SK-N-SH (cell line): ENCODE measurements at regions not wholly inside any gene's neighbourhood (a gene's known extent, or its start where the extent isn't known, plus 50 kb on each side); places are given as distances from the start of the nearest gene placed in this dataset.
"Not testable (repeated sequence)": the region's sequence is repeated elsewhere in the genome, so short reads cannot be mapped to it uniquely, and the experiment has no call there.

Experiments used
- CTCF ChIA-PET: fragments of 300-600, 350-600 bp; formaldehyde crosslinking; extraction: SDS; loops from one replicate; lab custom pipeline; 2021; lab: Yijun Ruan, JAX
- POLR2A ChIA-PET: fragments of 350-600 bp; sonication (Branson Sonifier 250); formaldehyde crosslinking; extraction: SDS; loops from one replicate; lab custom pipeline; 2020; ENCODE audit warnings: antibody characterized with exemption, inconsistent platforms; lab: Yijun Ruan, JAX
- DNase-seq: peaks from one replicate; pipeline ENCODE4 v3.0.0; 2012
- H2AFZ ChIP-seq: fragments of 200-600 bp; sonication (generic); 2 replicates; pipeline ENCODE4 v1.8.1; 2016; ENCODE audit warnings: antibody characterized with exemption, mild to moderate bottlenecking, low read depth
- H3F3A ChIP-seq: fragments of 200-600 bp; sonication (generic); replicated peaks from 2 replicates; pipeline ENCODE3; 2016; ENCODE audit warnings: antibody characterized with exemption, mild to moderate bottlenecking; ENCODE audit not compliant: insufficient read depth
- H3K27ac ChIP-seq, 2 experiments: fragments of 200-500 bp in 1 of 2; fragments of 200-600 bp in 1 of 2; sonication (Bioruptor generic) in 1 of 2; sonication (generic), shearing (Covaris generic) in 1 of 2; 2 replicates each; pipeline versions ENCODE4 v1.5.1 to v1.6.1; 2014 to 2016; ENCODE audit warnings: low read depth in 2 of 2, inconsistent platforms in 1 of 2, low read length in 1 of 2, mild to moderate bottlenecking in 1 of 2, mixed read lengths in 1 of 2
- H3K27me3 ChIP-seq: fragments of 200-600 bp; sonication (generic), shearing (Covaris generic); 2 replicates; pipeline ENCODE4 v1.6.1; 2016; ENCODE audit warnings: mixed run types; ENCODE audit not compliant: insufficient read depth
- H3K36me3 ChIP-seq, 2 experiments: fragments of 200-500 bp in 1 of 2; fragments of 200-600 bp in 1 of 2; sonication (Bioruptor generic) in 1 of 2; sonication (generic) in 1 of 2; replicated peaks in 1 of 2; 2 replicates each; pipeline versions ENCODE3 to v1.5.1; 2014 to 2016; ENCODE audit warnings: low read length in 1 of 2, mild to moderate bottlenecking in 1 of 2; ENCODE audit not compliant: insufficient read depth in 2 of 2, control insufficient read depth in 1 of 2
- H3K4me1 ChIP-seq, 2 experiments: fragments of 200-500 bp in 1 of 2; fragments of 200-600 bp in 1 of 2; sonication (Bioruptor generic) in 1 of 2; sonication (generic), shearing (Covaris generic) in 1 of 2; 2 replicates each; pipeline versions ENCODE4 v1.5.1 to v1.6.1; 2014 to 2016; ENCODE audit warnings: low read depth in 1 of 2, low read length in 1 of 2, mixed run types in 1 of 2; ENCODE audit not compliant: insufficient read depth in 2 of 2, control insufficient read depth in 1 of 2
- H3K4me2 ChIP-seq: fragments of 200-600 bp; sonication (generic), shearing (Covaris generic); 2 replicates; pipeline ENCODE4 v1.6.1; 2017; ENCODE audit warnings: mixed run types
- H3K4me3 ChIP-seq, 2 experiments: fragments of 200-500 bp in 1 of 2; fragments of 200-600 bp in 1 of 2; sonication (Bioruptor generic) in 1 of 2; sonication (generic), shearing (Covaris generic) in 1 of 2; 2 replicates each; pipeline versions ENCODE4 v1.5.1 to v1.8.1; 2014 to 2016; ENCODE audit warnings: low read depth in 2 of 2, inconsistent platforms in 1 of 2, low read length in 1 of 2, mild to moderate bottlenecking in 1 of 2, mixed read lengths in 1 of 2, moderate library complexity in 1 of 2
- H3K79me2 ChIP-seq: fragments of 200-600 bp; sonication (generic); 2 replicates; pipeline ENCODE4 v1.8.1; 2017; ENCODE audit warnings: mild to moderate bottlenecking; ENCODE audit not compliant: insufficient read depth
- H3K9ac ChIP-seq: fragments of 200-600 bp; sonication (generic); 2 replicates; pipeline ENCODE4 v1.6.1; 2017; ENCODE audit warnings: mixed run types
- H3K9me2 ChIP-seq: fragments of 200-600 bp; sonication (generic); 2 replicates; pipeline ENCODE4 v1.6.1; 2017; ENCODE audit warnings: mixed run types
- H3K9me3 ChIP-seq: fragments of 200-600 bp; sonication (generic); 2 replicates; pipeline ENCODE4 v1.6.1; 2017; ENCODE audit warnings: mixed run types, mild to moderate bottlenecking, moderate library complexity
- H4K20me1 ChIP-seq: fragments of 200-600 bp; sonication (generic); 2 replicates; pipeline ENCODE4 v1.6.1; 2017; ENCODE audit warnings: mild to moderate bottlenecking, mixed run types; ENCODE audit not compliant: insufficient read depth
- CTCF ChIP-seq: fragments of 200-600 bp; sonication (generic); IDR thresholded peaks from 2 replicates; pipeline ENCODE4 v1.6.1; 2017; ENCODE audit warnings: antibody characterized with exemption, mild to moderate bottlenecking, moderate library complexity
- FOXM1 ChIP-seq: IDR thresholded peaks from 2 replicates; pipeline ENCODE4 v1.4.0; 2012; ENCODE audit warnings: low read depth, mild to moderate bottlenecking
- GABPA ChIP-seq: IDR thresholded peaks from 2 replicates; pipeline ENCODE4 v1.4.0; 2012; ENCODE audit warnings: low read depth, mild to moderate bottlenecking
- JUND ChIP-seq: IDR thresholded peaks from 2 replicates; pipeline ENCODE4 v1.4.0; 2012
- MAX ChIP-seq: IDR thresholded peaks from 2 replicates; pipeline ENCODE4 v1.4.0; 2012; ENCODE audit warnings: low read depth
- MEF2A ChIP-seq: IDR thresholded peaks from 2 replicates; pipeline ENCODE4 v1.4.0; 2012; ENCODE audit warnings: low read depth, borderline replicate concordance
- POLR2AphosphoS5 ChIP-seq: IDR thresholded peaks from 2 replicates; pipeline ENCODE4 v1.6.1; 2012; ENCODE audit warnings: low read depth, low read length
- RFX5 ChIP-seq: IDR thresholded peaks from 2 replicates; pipeline ENCODE4 v1.6.1; 2012; ENCODE audit warnings: mild to moderate bottlenecking, improper control_type of control experiment, low read length
- RXRA ChIP-seq: IDR thresholded peaks from 2 replicates; pipeline ENCODE4 v1.4.0; 2012; ENCODE audit warnings: low read depth, mild to moderate bottlenecking, borderline replicate concordance
- SIN3A ChIP-seq: IDR thresholded peaks from 2 replicates; pipeline ENCODE4 v1.6.1; 2012; ENCODE audit warnings: low read depth, mild to moderate bottlenecking, low read length, moderate library complexity, borderline replicate concordance
- TEAD4 ChIP-seq: IDR thresholded peaks from 2 replicates; pipeline ENCODE4 v1.4.0; 2012; ENCODE audit warnings: mild to moderate bottlenecking, borderline replicate concordance; ENCODE audit not compliant: insufficient read depth
- YY1 ChIP-seq: IDR thresholded peaks from 2 replicates; pipeline ENCODE4 v1.4.0; 2012; ENCODE audit warnings: low read depth, mild to moderate bottlenecking
- ZBTB33 ChIP-seq: IDR thresholded peaks from 2 replicates; pipeline ENCODE4 v1.4.0; 2012; ENCODE audit warnings: low read depth, borderline replicate concordance
- WGBS: methylation state at CpG from one replicate; pipeline ENCODE4 v1.1.6; 2017; ENCODE audit warnings: low lambda C conversion rate; 5-methylcytosine and 5-hydroxymethylcytosine counted together

- TF ChIP-seq YY1 (no peak), CTCF (no peak), TEAD4 (no peak), RFX5 (no peak), SIN3A (no peak)
- POLR2A ChIA-PET: no interaction called here
- Histone ChIP-seq H3F3A (no peaks in the 10 kb centered on the region), H3K9me3 (no peaks in the 10 kb centered on the region), H3K27ac (no peak overlapping the region), H3K79me2 (no peaks in the 10 kb centered on the region), H3K4me3 (no peak overlapping the region), H3K4me2 (no peak overlapping the region), H3K9me2 (no peaks in the 10 kb centered on the region), H3K9ac (no peak overlapping the region), H2AFZ (no peak overlapping the region), H3K27me3 (no peaks in the 10 kb centered on the region), H3K36me3 (no peaks in the 10 kb centered on the region), H4K20me1 (no peaks in the 10 kb centered on the region), H3K4me1 (peaks cover 0 to 17% of the 10 kb centered on the region in 2 experiments; a peak in 2 of 4 replicates)
- CTCF ChIA-PET: interaction anchor here (0.5 to 7.4 kb wide), 7 partner anchors 12 to 1597 kb away, joined by 3 to 106 read pairs (median 6); partner anchors contain the start of gene ID2
- no peak for DNase-seq
- WGBS: 78% methylated on average over 4 of the region's 4 CpGs
Observed at GRCh38 chr2:7098816-7099215, 181.6 kb downstream of the RNF144A start.

GRCh38 chr2:7099687-7100086, 182.5 kb downstream of the RNF144A start:
- H3F3A ChIP-seq, H4K20me1 ChIP-seq, H3K27ac ChIP-seq, H3K4me2 ChIP-seq, H2AFZ ChIP-seq, H3K36me3 ChIP-seq, H3K4me3 ChIP-seq, H3K27me3 ChIP-seq, H3K9ac ChIP-seq, DNase-seq, H3K9me2 ChIP-seq, H3K79me2 ChIP-seq, POLR2A ChIA-PET, H3K9me3 ChIP-seq: not testable (repeated sequence)
- peaks cover 0 to 16% of the 10 kb centered on the region in 2 experiments; a peak in 2 of 4 replicates for H3K4me1 ChIP-seq
- 91% methylated on average over 4 of the region's 4 CpGs for WGBS
- CTCF ChIA-PET: interaction anchor here (0.9 to 7.4 kb wide), 5 partner anchors 11 to 330 kb away, joined by 3 to 106 read pairs (median 4); no protein-coding TSS in a partner anchor

GRCh38 chr2:7102826-7103225, 185.6 kb downstream of the RNF144A start:
- ChIA-PET CTCF (interaction anchor here (1.9 to 8.8 kb wide), 2 partner anchors 15 to 324 kb away, joined by 6 to 55 read pairs; no protein-coding TSS in a partner anchor), POLR2A (no interaction called here)
- H3K27ac ChIP-seq: no peak overlapping the region
- H3K79me2 ChIP-seq: no peaks in the 10 kb centered on the region
- no peaks in the 10 kb centered on the region for H4K20me1 ChIP-seq
- no peak overlapping the region for H3K4me3 ChIP-seq
- H3K4me2 ChIP-seq: no peak overlapping the region
- no peak overlapping the region for H2AFZ ChIP-seq
- peaks cover 0 to 6% of the 10 kb centered on the region in 2 experiments; a peak in 2 of 4 replicates for H3K4me1 ChIP-seq
- no peaks in the 10 kb centered on the region for H3K9me3 ChIP-seq
- H3K36me3 ChIP-seq: no peaks in the 10 kb centered on the region
- WGBS: 88% methylated on average over 4 of the region's 4 CpGs
- H3K9ac ChIP-seq: no peak overlapping the region
- H3F3A ChIP-seq: no peaks in the 10 kb centered on the region
- no peaks in the 10 kb centered on the region for H3K9me2 ChIP-seq
- DNase-seq: no peak
- H3K27me3 ChIP-seq: no peaks in the 10 kb centered on the region
- TF ChIP-seq GABPA: no peak
- no peak for TF ChIP-seq POLR2AphosphoS5
- no peak for TF ChIP-seq ZBTB33
- TF ChIP-seq CTCF: no peak
- no peak for TF ChIP-seq YY1
- TF ChIP-seq RXRA: no peak
- TF ChIP-seq FOXM1: no peak
- no peak for TF ChIP-seq MEF2A
- TF ChIP-seq RFX5: no peak
- no peak for TF ChIP-seq TEAD4
- no peak for TF ChIP-seq JUND
- TF ChIP-seq MAX: no peak
